ENCODE measurements at regions not wholly inside any gene's neighbourhood (a gene's known extent, or its start where the extent isn't known, plus 50 kb on each side); places are given as distances from the start of the nearest gene placed in this dataset.
"Not testable (repeated sequence)": the region's sequence is repeated elsewhere in the genome, so short reads cannot be mapped to it uniquely, and the experiment has no call there.

DNA sequence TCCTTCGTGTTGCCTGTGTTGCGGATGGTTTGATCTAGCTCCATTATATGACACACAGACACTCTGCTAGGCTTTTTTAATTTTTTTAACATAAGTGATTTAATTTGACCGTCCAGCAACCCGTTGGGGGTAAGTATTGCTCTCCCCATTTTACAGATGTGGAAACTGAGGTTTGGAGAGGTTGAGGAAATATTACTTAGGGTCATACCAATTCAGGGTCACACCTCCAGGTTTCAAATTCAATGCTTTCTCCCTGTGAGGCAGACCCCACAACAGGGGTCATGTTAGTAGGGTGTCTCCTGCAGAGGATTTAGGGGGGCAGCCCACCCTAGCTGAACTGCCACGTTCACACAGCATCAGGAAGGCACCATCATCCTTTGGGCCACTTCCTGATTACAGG is 179.4 kb downstream of the COPRS start:
- Histone ChIP-seq H3K36me3 (replicated peaks) (no peaks in the 10 kb centered on the region), H3K4me3 (ENCODE audit: low read depth, low read length) (no peak overlapping the region), H3K27me3 (replicated peaks) (no peaks in the 10 kb centered on the region), H3K27ac (no peak overlapping the region)
- in situ Hi-C loops (cut with HindIII; ENCODE audit: low pct_ligation_motif_present, low sequenced_read_pairs) = no loop called here
- DNase-seq = no peak
- TF ChIP-seq, protein P1, sequence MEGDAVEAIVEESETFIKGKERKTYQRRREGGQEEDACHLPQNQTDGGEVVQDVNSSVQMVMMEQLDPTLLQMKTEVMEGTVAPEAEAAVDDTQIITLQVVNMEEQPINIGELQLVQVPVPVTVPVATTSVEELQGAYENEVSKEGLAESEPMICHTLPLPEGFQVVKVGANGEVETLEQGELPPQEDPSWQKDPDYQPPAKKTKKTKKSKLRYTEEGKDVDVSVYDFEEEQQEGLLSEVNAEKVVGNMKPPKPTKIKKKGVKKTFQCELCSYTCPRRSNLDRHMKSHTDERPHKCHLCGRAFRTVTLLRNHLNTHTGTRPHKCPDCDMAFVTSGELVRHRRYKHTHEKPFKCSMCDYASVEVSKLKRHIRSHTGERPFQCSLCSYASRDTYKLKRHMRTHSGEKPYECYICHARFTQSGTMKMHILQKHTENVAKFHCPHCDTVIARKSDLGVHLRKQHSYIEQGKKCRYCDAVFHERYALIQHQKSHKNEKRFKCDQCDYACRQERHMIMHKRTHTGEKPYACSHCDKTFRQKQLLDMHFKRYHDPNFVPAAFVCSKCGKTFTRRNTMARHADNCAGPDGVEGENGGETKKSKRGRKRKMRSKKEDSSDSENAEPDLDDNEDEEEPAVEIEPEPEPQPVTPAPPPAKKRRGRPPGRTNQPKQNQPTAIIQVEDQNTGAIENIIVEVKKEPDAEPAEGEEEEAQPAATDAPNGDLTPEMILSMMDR (IDR thresholded peaks at IDR 0.05; ENCODE audit: low read depth, low read length, missing control alignments) = no peak

DNA sequence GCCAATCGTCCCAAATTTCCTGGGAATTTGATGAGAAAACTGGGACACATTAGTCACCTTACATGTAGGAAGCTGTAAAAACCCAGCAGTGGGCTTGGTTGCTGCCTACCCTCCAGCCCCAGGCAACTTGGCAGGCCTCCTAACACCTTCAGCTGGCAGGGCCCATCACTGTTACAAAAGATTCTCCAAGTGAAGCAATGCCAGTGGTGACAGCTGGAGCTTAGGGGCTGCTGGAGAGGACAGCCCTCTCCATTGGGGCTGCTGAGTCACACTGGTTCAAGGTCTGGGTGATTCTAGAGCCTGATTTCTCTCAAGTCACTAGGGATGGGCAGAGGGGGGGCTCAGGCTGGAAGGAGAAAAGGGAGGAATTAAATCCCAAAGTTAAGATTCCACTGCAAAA is 180.6 kb downstream of the COPRS start:
- Histone ChIP-seq H3K27ac (no peak overlapping the region), H3K4me3 (ENCODE audit: low read depth, low read length) (no peak overlapping the region), H3K27me3 (replicated peaks) (no peaks in the 10 kb centered on the region), H3K36me3 (replicated peaks) (no peaks in the 10 kb centered on the region)
- TF ChIP-seq, protein P1 (IDR thresholded peaks at IDR 0.05; ENCODE audit: low read depth, low read length, missing control alignments) = no peak
- no peak for DNase-seq
- in situ Hi-C loops (cut with HindIII; ENCODE audit: low pct_ligation_motif_present, low sequenced_read_pairs) = no loop called here

DNA sequence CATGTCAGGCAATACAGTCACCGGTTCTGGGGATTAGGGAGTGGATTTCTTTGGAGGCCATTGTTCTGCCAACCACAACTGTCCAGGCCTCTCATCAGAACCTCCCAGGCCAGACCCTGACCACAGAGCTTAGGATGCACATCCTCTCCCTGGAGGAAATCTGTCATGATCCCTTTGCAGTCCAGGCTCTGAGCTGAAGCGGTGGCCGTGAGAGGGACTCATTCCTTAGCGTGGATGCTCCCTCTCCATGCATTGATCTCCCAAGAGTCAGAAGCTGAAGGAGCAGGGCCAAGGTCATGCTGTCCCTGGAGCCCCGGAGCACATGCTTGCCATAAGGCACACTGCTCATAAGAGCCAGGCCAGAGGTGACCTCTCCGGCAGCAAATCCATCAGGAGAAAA is 181.4 kb downstream of the COPRS start:
- no peak overlapping the region for H3K4me3 ChIP-seq (ENCODE audit: low read depth, low read length)
- no peak for DNase-seq
- in situ Hi-C loops (cut with HindIII; ENCODE audit: low pct_ligation_motif_present, low sequenced_read_pairs) = no loop called here
- H3K27me3 ChIP-seq (replicated peaks) = no peaks in the 10 kb centered on the region
- TF ChIP-seq, protein P1 (IDR thresholded peaks at IDR 0.05; ENCODE audit: low read depth, low read length, missing control alignments) = no peak
- no peaks in the 10 kb centered on the region for H3K36me3 ChIP-seq (replicated peaks)
- no peak overlapping the region for H3K27ac ChIP-seq

DNA sequence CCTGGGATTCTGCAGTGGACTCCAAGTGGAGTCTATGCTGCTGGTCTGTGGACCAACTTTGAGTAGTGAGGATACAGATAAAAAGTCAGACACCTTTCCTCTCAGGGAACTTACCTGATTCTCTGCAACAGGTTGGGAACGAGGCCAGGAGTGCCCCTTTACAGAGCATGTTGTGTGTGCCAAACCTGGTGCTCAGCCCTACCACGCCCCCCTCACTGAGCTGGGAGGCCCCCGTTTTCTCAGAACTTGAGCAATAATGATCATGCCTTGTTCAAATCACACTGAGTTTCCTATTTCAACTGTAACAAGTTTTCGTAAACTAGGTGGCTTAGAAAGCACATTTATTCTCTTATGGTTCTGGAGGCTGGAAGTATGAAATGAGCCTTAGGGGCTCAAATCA is 182.0 kb downstream of the COPRS start:
- no peaks in the 10 kb centered on the region for H3K27me3 ChIP-seq (replicated peaks)

DNA sequence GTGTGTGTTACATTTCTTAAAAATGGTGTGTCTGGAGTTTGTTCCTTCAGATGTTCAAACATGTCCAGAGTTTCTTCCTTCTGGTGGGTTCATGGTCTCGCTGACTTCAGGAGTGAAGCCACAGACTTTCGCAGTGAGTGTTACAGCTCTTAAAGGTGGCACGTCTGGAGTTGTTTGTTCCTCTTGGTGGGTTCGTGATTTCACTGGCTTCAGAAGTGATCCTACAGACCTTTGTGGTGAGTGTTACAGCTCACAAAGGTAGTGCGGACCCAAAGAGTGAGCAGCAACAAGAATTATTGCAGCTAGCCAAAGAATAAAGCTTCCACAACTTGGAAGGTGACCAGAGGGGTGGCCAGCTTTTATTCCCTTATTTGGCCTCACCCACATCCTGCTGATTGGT is 183.7 kb downstream of the COPRS start:
- DNase-seq; in situ Hi-C loops (cut with HindIII; ENCODE audit: low pct_ligation_motif_present, low sequenced_read_pairs); H3K27me3 ChIP-seq (replicated peaks); H3K36me3 ChIP-seq (replicated peaks); H3K4me3 ChIP-seq (ENCODE audit: low read depth, low read length); H3K27ac ChIP-seq: not testable (repeated sequence)

More for the DNA sequence above, 182.0 kb downstream of the COPRS start:
- in situ Hi-C loops (cut with HindIII; ENCODE audit: low pct_ligation_motif_present, low sequenced_read_pairs) = no loop called here
- Histone ChIP-seq H3K4me3 (ENCODE audit: low read depth, low read length) (no peak overlapping the region), H3K36me3 (replicated peaks) (no peaks in the 10 kb centered on the region), H3K27ac (no peak overlapping the region)
- TF ChIP-seq, protein P1 (IDR thresholded peaks at IDR 0.05; ENCODE audit: low read depth, low read length, missing control alignments) = no peak
- DNase-seq = no peak

DNA sequence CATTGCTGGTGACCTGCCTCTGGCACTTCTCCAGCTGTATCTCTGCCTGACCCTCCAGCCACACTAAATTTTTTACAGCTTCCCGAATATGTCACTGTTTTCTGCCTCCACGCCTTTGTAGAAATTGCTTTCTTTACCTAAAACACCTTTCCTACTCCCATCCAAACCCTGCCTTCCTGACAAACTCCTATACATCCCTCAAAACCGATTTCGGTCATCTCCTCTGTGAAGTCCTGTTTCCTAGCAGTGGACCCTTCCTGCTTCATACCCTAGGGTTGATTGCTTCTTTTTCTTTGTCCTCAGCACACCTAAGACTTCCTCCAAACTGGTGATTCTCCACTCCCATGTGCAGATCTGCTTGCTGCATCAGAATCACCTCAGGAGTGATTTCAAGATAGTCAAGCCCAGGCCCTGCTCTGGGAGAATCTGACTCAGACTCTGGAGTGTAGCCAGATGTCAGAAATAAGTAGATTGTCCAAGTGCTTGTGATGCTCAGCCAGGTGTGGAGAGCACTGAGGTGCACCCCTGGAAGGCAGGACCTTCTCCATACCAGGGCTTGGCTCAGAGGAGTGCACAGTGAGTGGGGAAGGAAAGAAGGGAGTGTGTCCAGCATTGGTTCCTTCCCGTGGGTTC is 184.2 kb downstream of the COPRS start:
- Histone ChIP-seq H3K36me3 (replicated peaks) (no peaks in the 10 kb centered on the region), H3K27ac (no peak overlapping the region), H3K27me3 (replicated peaks) (no peaks in the 10 kb centered on the region), H3K4me3 (ENCODE audit: low read depth, low read length) (no peak overlapping the region)
- TF ChIP-seq, protein P1 (IDR thresholded peaks at IDR 0.05; ENCODE audit: low read depth, low read length, missing control alignments) = no peak
- DNase-seq = peak; percentile 63
- in situ Hi-C loops (cut with HindIII; ENCODE audit: low pct_ligation_motif_present, low sequenced_read_pairs) = no loop called here
